ENCODE measurements at regions not wholly inside any gene's neighbourhood (a gene's known extent, or its start where the extent isn't known, plus 50 kb on each side); places are given as distances from the start of the nearest gene placed in this dataset.

DNA sequence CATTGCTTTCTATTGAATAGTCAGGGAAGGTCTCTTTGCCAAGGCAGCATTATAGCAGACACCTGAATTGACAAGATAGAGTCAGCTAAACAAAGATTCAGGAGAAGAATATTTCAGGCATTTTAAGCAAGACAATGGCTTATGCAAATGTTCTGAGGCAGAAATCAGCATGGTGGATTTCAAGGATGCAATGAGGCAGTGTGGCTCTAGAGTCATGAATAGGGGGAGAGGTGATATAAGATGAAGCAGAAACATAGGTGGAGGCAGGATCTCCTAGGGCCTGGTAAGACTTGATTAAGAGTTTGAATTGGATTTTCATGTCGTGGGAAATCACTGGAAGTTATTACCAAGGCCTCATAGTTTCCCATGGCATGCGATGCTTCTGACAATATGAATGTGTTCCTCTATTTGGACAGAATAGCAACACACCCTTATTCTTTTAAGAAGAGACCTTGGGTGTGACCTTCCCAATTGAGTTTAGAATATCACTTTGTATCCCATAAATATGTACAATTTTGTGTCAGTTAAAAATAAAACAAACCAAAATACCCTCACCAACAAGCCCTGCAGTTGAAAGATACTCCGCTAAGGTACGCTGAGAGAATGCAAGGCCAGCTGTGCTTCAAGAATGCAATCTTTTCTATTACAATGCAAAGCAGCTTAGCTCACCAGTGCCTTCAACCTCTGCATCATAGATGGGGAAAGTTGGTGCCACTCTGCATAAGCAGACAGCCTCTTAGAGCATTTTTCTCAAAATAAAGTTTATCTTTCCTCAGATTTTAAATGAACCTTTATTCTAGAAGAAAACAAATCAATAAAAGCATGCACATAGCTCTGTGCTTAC is 139.6 kb upstream of the SALL1 start:
- Mint-ChIP-seq H3K4me3 (no peak overlapping the region), H3K27me3 (ENCODE audit: insufficient read depth) (peaks cover 2% of the 10 kb centered on the region; the same call in 1 of the 2 replicates), H3K4me1 (ENCODE audit: low read depth) (no peaks in the 10 kb centered on the region), H3K36me3 (ENCODE audit: low read depth) (no peaks in the 10 kb centered on the region), H3K9me3 (no peaks in the 10 kb centered on the region), H3K27ac (no peak overlapping the region)
- TF ChIP-seq, protein P1, sequence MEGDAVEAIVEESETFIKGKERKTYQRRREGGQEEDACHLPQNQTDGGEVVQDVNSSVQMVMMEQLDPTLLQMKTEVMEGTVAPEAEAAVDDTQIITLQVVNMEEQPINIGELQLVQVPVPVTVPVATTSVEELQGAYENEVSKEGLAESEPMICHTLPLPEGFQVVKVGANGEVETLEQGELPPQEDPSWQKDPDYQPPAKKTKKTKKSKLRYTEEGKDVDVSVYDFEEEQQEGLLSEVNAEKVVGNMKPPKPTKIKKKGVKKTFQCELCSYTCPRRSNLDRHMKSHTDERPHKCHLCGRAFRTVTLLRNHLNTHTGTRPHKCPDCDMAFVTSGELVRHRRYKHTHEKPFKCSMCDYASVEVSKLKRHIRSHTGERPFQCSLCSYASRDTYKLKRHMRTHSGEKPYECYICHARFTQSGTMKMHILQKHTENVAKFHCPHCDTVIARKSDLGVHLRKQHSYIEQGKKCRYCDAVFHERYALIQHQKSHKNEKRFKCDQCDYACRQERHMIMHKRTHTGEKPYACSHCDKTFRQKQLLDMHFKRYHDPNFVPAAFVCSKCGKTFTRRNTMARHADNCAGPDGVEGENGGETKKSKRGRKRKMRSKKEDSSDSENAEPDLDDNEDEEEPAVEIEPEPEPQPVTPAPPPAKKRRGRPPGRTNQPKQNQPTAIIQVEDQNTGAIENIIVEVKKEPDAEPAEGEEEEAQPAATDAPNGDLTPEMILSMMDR (IDR thresholded peaks at IDR 0.05), result no peak
- DNase-seq, result no peak

DNA sequence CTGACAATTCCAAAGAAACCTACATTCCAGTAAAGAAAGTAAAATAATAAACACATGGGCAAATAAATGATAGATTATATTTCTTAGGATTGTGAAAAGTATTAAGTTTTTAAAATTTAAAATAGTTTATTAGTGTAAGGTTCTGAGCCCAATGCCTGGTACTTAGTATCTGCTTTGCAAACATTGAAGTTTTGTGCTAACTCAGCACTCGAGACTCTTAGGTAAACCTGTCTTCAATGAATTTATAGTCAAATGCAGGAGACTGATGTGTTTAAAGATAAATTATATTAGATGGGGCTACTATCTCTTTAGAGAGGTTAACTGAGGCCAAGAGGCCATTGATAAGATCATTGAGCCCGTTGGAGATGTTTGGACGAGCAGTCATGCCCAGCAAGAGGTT is 138.3 kb upstream of the SALL1 start:
- Mint-ChIP-seq H3K9me3 (no peaks in the 10 kb centered on the region), H3K27me3 (ENCODE audit: insufficient read depth) (peaks cover 2% of the 10 kb centered on the region; the same call in 1 of the 2 replicates), H3K4me3 (no peak overlapping the region), H3K36me3 (ENCODE audit: low read depth) (no peaks in the 10 kb centered on the region), H3K27ac (no peak overlapping the region), H3K4me1 (ENCODE audit: low read depth) (no peaks in the 10 kb centered on the region)
- TF ChIP-seq, protein P1 (IDR thresholded peaks at IDR 0.05), result no peak
- DNase-seq, result no peak

DNA sequence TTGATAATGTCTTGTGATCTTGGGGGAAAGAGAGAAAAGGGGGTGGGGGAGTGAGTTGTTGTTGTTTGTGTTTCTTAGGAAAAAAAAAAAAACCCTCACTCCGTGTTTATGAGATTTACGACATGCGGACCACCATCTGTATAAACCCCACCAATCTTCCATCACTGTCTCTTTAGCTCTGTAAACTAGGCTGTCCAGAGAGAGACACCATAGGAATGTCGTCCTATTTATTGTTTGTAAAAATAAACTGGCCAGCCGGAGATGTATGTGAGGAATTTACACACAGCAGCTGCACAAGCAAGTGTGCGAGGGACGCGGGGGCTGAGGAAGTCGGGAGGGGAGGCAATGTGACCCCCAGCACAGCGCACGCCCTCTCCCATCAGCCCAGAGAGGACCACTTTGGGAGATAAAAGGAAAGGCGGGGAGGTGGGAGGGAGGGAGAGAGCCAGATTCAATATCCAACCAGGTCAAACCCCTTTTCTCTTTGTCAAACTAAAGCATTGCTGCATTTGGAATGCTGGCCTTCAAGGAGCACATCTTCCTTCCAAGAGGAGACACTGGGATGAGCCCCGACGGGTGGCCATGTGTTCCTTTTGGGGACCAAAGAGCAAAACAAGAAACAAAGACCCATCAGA is 136.2 kb upstream of the SALL1 start:
- no peak overlapping the region for H3K4me3 Mint-ChIP-seq
- DNase-seq, result no peak
- TF ChIP-seq, protein P1 (IDR thresholded peaks at IDR 0.05), result no peak
- no peak overlapping the region for H3K27ac Mint-ChIP-seq
- H3K36me3 Mint-ChIP-seq (ENCODE audit: low read depth), result no peaks in the 10 kb centered on the region
- H3K4me1 Mint-ChIP-seq (ENCODE audit: low read depth), result no peaks in the 10 kb centered on the region
- no peaks in the 10 kb centered on the region for H3K9me3 Mint-ChIP-seq
- peaks cover 2% of the 10 kb centered on the region; the same call in 1 of the 2 replicates for H3K27me3 Mint-ChIP-seq (ENCODE audit: insufficient read depth)

DNA sequence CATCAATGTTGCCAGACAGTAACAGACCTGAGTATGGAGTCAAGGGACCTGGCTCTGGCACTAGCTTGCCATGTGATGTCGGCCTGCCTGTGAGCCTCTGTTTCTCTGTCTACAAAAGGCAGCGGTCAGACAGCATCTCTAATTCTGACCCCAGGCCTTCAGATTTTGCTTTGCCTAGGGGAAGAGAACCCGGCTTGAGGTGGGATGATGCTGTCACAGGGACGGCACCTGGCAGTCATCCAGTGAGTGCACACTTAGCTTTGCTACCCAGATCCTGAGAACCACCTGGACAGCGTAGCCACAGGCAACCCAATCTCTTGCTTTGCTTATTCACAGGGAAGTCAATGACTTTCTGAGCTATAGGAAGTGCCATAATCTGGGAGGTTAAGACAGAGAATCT is 135.2 kb upstream of the SALL1 start:
- H3K27ac Mint-ChIP-seq, result no peak overlapping the region
- no peak overlapping the region for H3K4me3 Mint-ChIP-seq
- TF ChIP-seq, protein P1 (IDR thresholded peaks at IDR 0.05), result no peak
- no peak for DNase-seq
- H3K27me3 Mint-ChIP-seq (ENCODE audit: insufficient read depth), result peaks cover 2% of the 10 kb centered on the region; the same call in 1 of the 2 replicates
- no peaks in the 10 kb centered on the region for H3K36me3 Mint-ChIP-seq (ENCODE audit: low read depth)
- H3K9me3 Mint-ChIP-seq, result no peaks in the 10 kb centered on the region
- H3K4me1 Mint-ChIP-seq (ENCODE audit: low read depth), result no peaks in the 10 kb centered on the region

DNA sequence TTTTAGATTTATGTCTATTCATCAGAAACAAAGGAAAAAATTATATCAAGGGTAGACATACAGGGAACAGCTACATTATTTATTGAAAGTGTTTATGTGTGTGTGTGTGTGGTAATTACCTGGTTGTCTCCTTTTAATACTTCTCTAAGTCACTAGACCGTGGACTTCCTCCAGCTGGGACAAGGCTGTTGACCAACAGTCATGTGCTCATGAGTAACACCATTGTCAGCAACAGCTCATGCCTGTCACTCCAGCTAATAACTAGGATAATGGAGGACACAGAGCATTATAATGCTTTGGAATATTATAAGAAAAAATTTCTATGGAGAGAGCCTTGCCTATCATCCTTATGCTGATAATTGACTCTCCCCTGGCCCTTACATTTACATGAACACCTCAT is 125.3 kb upstream of the SALL1 start:
- H3K4me1 Mint-ChIP-seq (ENCODE audit: low read depth), result no peaks in the 10 kb centered on the region
- no peak overlapping the region for H3K27ac Mint-ChIP-seq
- TF ChIP-seq, protein P1 (IDR thresholded peaks at IDR 0.05), result no peak
- no peaks in the 10 kb centered on the region for H3K9me3 Mint-ChIP-seq
- H3K27me3 Mint-ChIP-seq (ENCODE audit: insufficient read depth), result peaks cover 11% of the 10 kb centered on the region
- no peaks in the 10 kb centered on the region for H3K36me3 Mint-ChIP-seq (ENCODE audit: low read depth)
- no peak for DNase-seq
- no peak overlapping the region for H3K4me3 Mint-ChIP-seq

All from HFFc6 (cell line).